ENCODE measurements at regions not wholly inside any gene's neighbourhood (a gene's known extent, or its start where the extent isn't known, plus 50 kb on each side); places are given as distances from the start of the nearest gene placed in this dataset.

DNA sequence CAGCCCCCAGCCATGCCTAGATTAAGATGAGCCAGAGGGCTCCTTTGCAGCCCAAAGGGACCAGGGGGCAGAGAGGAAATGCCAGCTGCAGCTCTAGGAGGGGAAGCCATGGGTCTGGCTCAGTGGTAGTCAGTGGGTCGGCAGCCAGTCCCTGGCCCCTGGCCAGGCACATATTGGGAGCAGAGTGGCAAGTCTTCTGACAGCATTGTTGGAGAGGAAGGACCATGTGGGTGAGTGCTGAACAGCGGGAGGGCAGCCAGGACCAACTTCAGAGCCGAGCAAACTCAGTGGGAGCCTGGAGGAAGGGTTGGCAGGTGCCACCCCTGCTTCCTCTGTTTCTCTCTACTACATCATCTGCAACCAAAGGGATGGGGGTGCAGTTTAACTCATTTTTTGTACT lies 140.5 kb upstream of the PELI1 start:
- Histone ChIP-seq H3K9me3 (ENCODE audit: low read length) (no peaks in the 10 kb centered on the region), H3K36me3 (ENCODE audit: insufficient read depth, low read length) (no peaks in the 10 kb centered on the region), H3K79me2 (replicated peaks; ENCODE audit: insufficient read depth, low read length) (no peaks in the 10 kb centered on the region), H3K27me3 (ENCODE audit: insufficient read depth, low read depth, low read length) (no peaks in the 10 kb centered on the region), H3K9ac (ENCODE audit: low read length) (no peak overlapping the region), H3K27ac (ENCODE audit: low read length) (no peak overlapping the region), H2AFZ (ENCODE audit: low read depth, low read length) (no peak overlapping the region), H3K4me3 (ENCODE audit: low read length) (no peak overlapping the region), H4K20me1 (ENCODE audit: insufficient read depth) (no peaks in the 10 kb centered on the region), H3K9me2 (ENCODE audit: insufficient read depth, low read length) (no peaks in the 10 kb centered on the region), H3K4me2 (ENCODE audit: low read length) (no peak overlapping the region), H3F3A (ENCODE audit: insufficient read depth, low read length, poor library complexity, severe bottlenecking) (no peaks in the 10 kb centered on the region)
- no peak for TF ChIP-seq EZH2 (IDR thresholded peaks at IDR 0.05; ENCODE audit: borderline replicate concordance, insufficient read depth, low read length, poor library complexity, severe bottlenecking)
- TF ChIP-seq, protein P1, sequence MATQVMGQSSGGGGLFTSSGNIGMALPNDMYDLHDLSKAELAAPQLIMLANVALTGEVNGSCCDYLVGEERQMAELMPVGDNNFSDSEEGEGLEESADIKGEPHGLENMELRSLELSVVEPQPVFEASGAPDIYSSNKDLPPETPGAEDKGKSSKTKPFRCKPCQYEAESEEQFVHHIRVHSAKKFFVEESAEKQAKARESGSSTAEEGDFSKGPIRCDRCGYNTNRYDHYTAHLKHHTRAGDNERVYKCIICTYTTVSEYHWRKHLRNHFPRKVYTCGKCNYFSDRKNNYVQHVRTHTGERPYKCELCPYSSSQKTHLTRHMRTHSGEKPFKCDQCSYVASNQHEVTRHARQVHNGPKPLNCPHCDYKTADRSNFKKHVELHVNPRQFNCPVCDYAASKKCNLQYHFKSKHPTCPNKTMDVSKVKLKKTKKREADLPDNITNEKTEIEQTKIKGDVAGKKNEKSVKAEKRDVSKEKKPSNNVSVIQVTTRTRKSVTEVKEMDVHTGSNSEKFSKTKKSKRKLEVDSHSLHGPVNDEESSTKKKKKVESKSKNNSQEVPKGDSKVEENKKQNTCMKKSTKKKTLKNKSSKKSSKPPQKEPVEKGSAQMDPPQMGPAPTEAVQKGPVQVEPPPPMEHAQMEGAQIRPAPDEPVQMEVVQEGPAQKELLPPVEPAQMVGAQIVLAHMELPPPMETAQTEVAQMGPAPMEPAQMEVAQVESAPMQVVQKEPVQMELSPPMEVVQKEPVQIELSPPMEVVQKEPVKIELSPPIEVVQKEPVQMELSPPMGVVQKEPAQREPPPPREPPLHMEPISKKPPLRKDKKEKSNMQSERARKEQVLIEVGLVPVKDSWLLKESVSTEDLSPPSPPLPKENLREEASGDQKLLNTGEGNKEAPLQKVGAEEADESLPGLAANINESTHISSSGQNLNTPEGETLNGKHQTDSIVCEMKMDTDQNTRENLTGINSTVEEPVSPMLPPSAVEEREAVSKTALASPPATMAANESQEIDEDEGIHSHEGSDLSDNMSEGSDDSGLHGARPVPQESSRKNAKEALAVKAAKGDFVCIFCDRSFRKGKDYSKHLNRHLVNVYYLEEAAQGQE (IDR thresholded peaks at IDR 0.05; ENCODE audit: borderline replicate concordance), result no peak
- no peak for TF ChIP-seq MXI1 (conservative IDR thresholded peaks at IDR 0.05; ENCODE audit: poor library complexity, severe bottlenecking)
- TF ChIP-seq EP300 (conservative IDR thresholded peaks at IDR 0.05; ENCODE audit: poor library complexity, severe bottlenecking), result no peak
- no peak for TF ChIP-seq TAF1 (IDR thresholded peaks at IDR 0.05; ENCODE audit: low read depth)
- TF ChIP-seq POLR2AphosphoS5 (IDR thresholded peaks at IDR 0.05), result no peak
- no peak for TF ChIP-seq CTCF (IDR thresholded peaks at IDR 0.05; ENCODE audit: poor library complexity, severe bottlenecking)
- TF ChIP-seq SMC3 (conservative IDR thresholded peaks at IDR 0.05; ENCODE audit: poor library complexity), result no peak
- no peak for TF ChIP-seq RAD21 (conservative IDR thresholded peaks at IDR 0.05)

- Histone ChIP-seq H2AFZ (ENCODE audit: low read depth, low read length) (no peak overlapping the region), H3K4me2 (ENCODE audit: low read length) (no peak overlapping the region), H3K27ac (ENCODE audit: low read length) (no peak overlapping the region), H3F3A (ENCODE audit: insufficient read depth, low read length, poor library complexity, severe bottlenecking) (no peaks in the 10 kb centered on the region), H3K9me2 (ENCODE audit: insufficient read depth, low read length) (no peaks in the 10 kb centered on the region), H3K9me3 (ENCODE audit: low read length) (no peaks in the 10 kb centered on the region), H3K27me3 (ENCODE audit: insufficient read depth, low read depth, low read length) (no peaks in the 10 kb centered on the region), H3K4me3 (ENCODE audit: low read length) (no peak overlapping the region), H3K79me2 (replicated peaks; ENCODE audit: insufficient read depth, low read length) (no peaks in the 10 kb centered on the region), H4K20me1 (ENCODE audit: insufficient read depth) (no peaks in the 10 kb centered on the region), H3K9ac (ENCODE audit: low read length) (no peak overlapping the region), H3K36me3 (ENCODE audit: insufficient read depth, low read length) (no peaks in the 10 kb centered on the region)
- TF ChIP-seq, protein P1 (IDR thresholded peaks at IDR 0.05; ENCODE audit: borderline replicate concordance), result no peak
- TF ChIP-seq EP300 (conservative IDR thresholded peaks at IDR 0.05; ENCODE audit: poor library complexity, severe bottlenecking) (no peak), EZH2 (IDR thresholded peaks at IDR 0.05; ENCODE audit: borderline replicate concordance, insufficient read depth, low read length, poor library complexity, severe bottlenecking) (no peak), RAD21 (conservative IDR thresholded peaks at IDR 0.05) (no peak), SMC3 (conservative IDR thresholded peaks at IDR 0.05; ENCODE audit: poor library complexity) (no peak)
These were observed 143.1 kb upstream of the PELI1 start for GRCh38 chr2:64287202-64287740.
